GM06990 (cell line): ENCODE measurements at regions not wholly inside any gene's neighbourhood (a gene's known extent, or its start where the extent isn't known, plus 50 kb on each side); places are given as distances from the start of the nearest gene placed in this dataset.

Experiments used
- DNase-seq: peaks from one replicate; pipeline ENCODE4 v3.0.0-alpha.2; 2011; ENCODE audit not compliant: insufficient read length; ENCODE audit errors: extremely low read depth
- H3K27me3 ChIP-seq: replicated peaks from 2 replicates; pipeline ENCODE4 v1.6.0; 2011; ENCODE audit warnings: low read length; ENCODE audit not compliant: control insufficient read depth, insufficient read depth
- H3K36me3 ChIP-seq: 2 replicates; pipeline ENCODE4 v1.5.1; 2011; ENCODE audit warnings: low read length; ENCODE audit not compliant: control insufficient read depth, insufficient read depth
- H3K4me3 ChIP-seq: replicated peaks from 2 replicates; pipeline ENCODE4 v1.5.1; 2011; ENCODE audit warnings: low read depth, mild to moderate bottlenecking, control low read depth, low read length
- CTCF ChIP-seq: IDR thresholded peaks from 2 replicates; pipeline ENCODE4 v1.5.1; 2011; ENCODE audit warnings: low read length, control low read depth, mild to moderate bottlenecking, inconsistent platforms; ENCODE audit not compliant: insufficient read depth, poor library complexity, severe bottlenecking

GRCh38 chr3:163891771-163892170 lies 1186.5 kb downstream of the SI start:
- no peak for TF ChIP-seq CTCF
- Histone ChIP-seq H3K27me3 (no peaks in the 10 kb centered on the region), H3K36me3 (no peaks in the 10 kb centered on the region), H3K4me3 (no peak overlapping the region)
- no peak for DNase-seq

GRCh38 chr3:163890661-163891060 lies 1187.6 kb downstream of the SI start:
- DNase-seq = no peak
- H3K4me3 ChIP-seq = no peak overlapping the region
- no peaks in the 10 kb centered on the region for H3K36me3 ChIP-seq
- no peak for TF ChIP-seq CTCF
- H3K27me3 ChIP-seq = no peaks in the 10 kb centered on the region

- no peak overlapping the region for H3K4me3 ChIP-seq
- H3K36me3 ChIP-seq = no peaks in the 10 kb centered on the region
- H3K27me3 ChIP-seq = no peaks in the 10 kb centered on the region
- no peak for DNase-seq
- no peak for TF ChIP-seq CTCF
Measured at GRCh38 chr3:163879172-163879571, 1199.1 kb downstream of the SI start.

- Histone ChIP-seq H3K36me3 (no peaks in the 10 kb centered on the region), H3K27me3 (no peaks in the 10 kb centered on the region), H3K4me3 (no peak overlapping the region)
- no peak for TF ChIP-seq CTCF
- no peak for DNase-seq
Measured at GRCh38 chr3:163878396-163878795, 1199.9 kb downstream of the SI start.

- H3K27me3 ChIP-seq = no peaks in the 10 kb centered on the region
- H3K36me3 ChIP-seq = no peaks in the 10 kb centered on the region
- H3K4me3 ChIP-seq = no peak overlapping the region
- no peak for DNase-seq
- TF ChIP-seq CTCF = no peak
Measured at GRCh38 chr3:163877805-163878204, 1200.5 kb downstream of the SI start.

- Histone ChIP-seq H3K27me3 (no peaks in the 10 kb centered on the region), H3K36me3 (no peaks in the 10 kb centered on the region), H3K4me3 (no peak overlapping the region)
- TF ChIP-seq CTCF = no peak
- DNase-seq = no peak
Measured at GRCh38 chr3:163863146-163863545, 1215.2 kb downstream of the SI start.
